NCI-H2196 (cell line): ENCODE measurements at regions not wholly inside any gene's neighbourhood (a gene's known extent, or its start where the extent isn't known, plus 50 kb on each side); places are given as distances from the start of the nearest gene placed in this dataset.

Source experiments
- DNase-seq: peaks from one replicate; lab custom pipeline; 2025; ENCODE audit not compliant: unreplicated experiment; lab: John Stamatoyannopoulos, UW

GRCh38 chr2:222797261-222797660 lies 63.6 kb upstream of the ACSL3 start:
- DNase-seq, result peak; percentile 6

- DNase-seq, result no peak
Observed at GRCh38 chr2:222797871-222798270, 63.0 kb upstream of the ACSL3 start.

- no peak for DNase-seq
Observed at GRCh38 chr2:222798528-222798927, 62.3 kb upstream of the ACSL3 start.

- no peak for DNase-seq
Observed at GRCh38 chr2:222799262-222799918, 61.4 kb upstream of the ACSL3 start.

- DNase-seq, result no peak
Observed at GRCh38 chr2:222802514-222803196, 58.2 kb upstream of the ACSL3 start.

GRCh38 chr2:222804351-222804750 lies 56.5 kb upstream of the ACSL3 start:
- no peak for DNase-seq

GRCh38 chr2:222805591-222806304 lies 55.1 kb upstream of the ACSL3 start:
- DNase-seq, result no peak

- DNase-seq, result no peak
Observed at GRCh38 chr2:222806526-222807137, 54.2 kb upstream of the ACSL3 start.

- DNase-seq, result no peak
Observed at GRCh38 chr2:222807431-222807830, 53.4 kb upstream of the ACSL3 start.

- DNase-seq, result no peak
Observed at GRCh38 chr2:222809582-222809981, 51.3 kb upstream of the ACSL3 start.

- DNase-seq, result no peak
Observed at GRCh38 chr2:222810044-222810443, 50.8 kb upstream of the ACSL3 start.
